ENCODE measurements at regions not wholly inside any gene's neighbourhood (a gene's known extent, or its start where the extent isn't known, plus 50 kb on each side); places are given as distances from the start of the nearest gene placed in this dataset.

DNA sequence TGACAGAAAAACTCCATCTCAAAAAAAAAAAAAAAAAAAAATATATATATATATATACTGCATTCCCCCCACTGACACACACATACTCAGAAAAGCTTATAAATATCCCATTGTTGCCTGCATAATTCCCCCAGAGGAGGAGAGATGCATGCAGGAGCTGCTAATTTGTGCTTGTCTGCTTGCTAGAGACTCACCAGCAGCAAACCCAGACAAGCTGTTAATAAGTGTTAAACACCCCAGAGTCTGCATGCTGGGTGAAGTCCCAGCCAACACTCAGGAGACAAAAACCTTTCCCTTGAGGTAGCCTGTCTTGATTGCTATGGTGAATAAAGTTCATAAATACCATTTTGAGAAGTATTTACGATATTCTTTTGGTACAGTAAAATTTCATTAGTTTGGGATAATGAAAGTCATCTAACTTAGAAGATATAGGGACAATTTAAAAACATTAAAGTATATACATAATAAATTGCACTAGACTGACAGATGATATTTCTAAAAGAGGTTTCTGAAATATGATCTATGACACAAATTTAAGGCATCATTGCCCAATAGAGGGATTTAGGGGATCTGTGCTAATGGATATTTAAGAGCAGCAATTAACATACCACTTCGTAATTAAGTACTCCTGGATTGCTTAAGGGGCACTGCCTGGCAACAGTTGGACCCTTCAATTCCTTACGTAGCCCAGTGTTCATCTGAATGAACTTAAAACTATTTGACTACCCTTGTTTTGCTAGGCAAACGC lies 400.0 kb upstream of the C2CD4B start:
- TF ChIP-seq CTCF (IDR thresholded peaks at IDR 0.05) (no peak), POLR2A (IDR thresholded peaks at IDR 0.05) (no peak)
